BE2C (cell line): ENCODE measurements at regions not wholly inside any gene's neighbourhood (a gene's known extent, or its start where the extent isn't known, plus 50 kb on each side); places are given as distances from the start of the nearest gene placed in this dataset.

Experiments
- DNase-seq: peaks from one replicate; pipeline ENCODE4 v3.0.0-alpha.2; 2020
- H3K27me3 ChIP-seq: fragments of 250-450 bp; sonication (Bioruptor Pico); 2 replicates; pipeline ENCODE4 v1.5.1; 2020; ENCODE audit warnings: mild to moderate bottlenecking
- H3K36me3 ChIP-seq: fragments of 250-450 bp; sonication (Bioruptor Pico); 2 replicates; pipeline ENCODE4 v1.5.1; 2020; ENCODE audit warnings: mild to moderate bottlenecking
- H3K4me1 ChIP-seq: fragments of 250-450 bp; sonication (Bioruptor Pico); 2 replicates; pipeline ENCODE4 v1.5.1; 2020
- H3K4me3 ChIP-seq: 2 replicates; pipeline ENCODE4 v1.5.1; 2011; ENCODE audit warnings: low read depth, low read length
- H3K9me3 ChIP-seq: fragments of 250-450 bp; sonication (Bioruptor Pico); 2 replicates; pipeline ENCODE4 v1.5.1; 2020
- CTCF ChIP-seq: IDR thresholded peaks from 2 replicates; pipeline ENCODE4 v1.5.1; 2012; ENCODE audit warnings: mild to moderate bottlenecking, low read depth, low read length

DNA sequence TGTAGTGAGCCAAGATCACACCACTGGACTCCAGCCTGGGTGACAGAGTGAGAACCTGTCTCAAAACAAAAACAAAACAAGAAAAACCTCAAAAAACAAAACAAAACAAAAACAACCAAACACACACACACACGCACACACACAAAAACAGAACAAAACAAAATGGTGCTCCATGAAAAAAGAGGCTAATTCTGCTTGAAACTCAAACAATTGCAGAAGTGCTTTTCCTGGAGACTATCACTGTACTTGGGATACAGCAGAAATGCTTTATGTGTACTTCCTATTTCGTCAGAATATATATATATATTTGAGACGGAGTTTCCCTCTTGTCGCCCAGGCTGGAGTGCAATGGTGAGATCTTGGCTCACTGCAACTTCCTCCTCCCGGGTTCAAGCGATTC lies 49.9 kb upstream of the HSPA9 start:
- no peaks in the 10 kb centered on the region for H3K9me3 ChIP-seq
- no peak overlapping the region for H3K4me3 ChIP-seq
- no peaks in the 10 kb centered on the region for H3K4me1 ChIP-seq
- H3K27me3 ChIP-seq: no peaks in the 10 kb centered on the region
- no peaks in the 10 kb centered on the region for H3K36me3 ChIP-seq
- no peak for DNase-seq
- TF ChIP-seq CTCF: no peak
